SK-N-SH (cell line): ENCODE measurements at regions not wholly inside any gene's neighbourhood (a gene's known extent, or its start where the extent isn't known, plus 50 kb on each side); places are given as distances from the start of the nearest gene placed in this dataset.

Source experiments
- CTCF ChIA-PET: fragments of 300-600, 350-600 bp; formaldehyde crosslinking; extraction: SDS; loops from one replicate; lab custom pipeline; 2021; lab: Yijun Ruan, JAX
- POLR2A ChIA-PET: fragments of 350-600 bp; sonication (Branson Sonifier 250); formaldehyde crosslinking; extraction: SDS; loops from one replicate; lab custom pipeline; 2020; ENCODE audit warnings: antibody characterized with exemption, inconsistent platforms; lab: Yijun Ruan, JAX
- DNase-seq: peaks from one replicate; pipeline ENCODE4 v3.0.0; 2012
- H2AFZ ChIP-seq: fragments of 200-600 bp; sonication (generic); 2 replicates; pipeline ENCODE4 v1.8.1; 2016; ENCODE audit warnings: antibody characterized with exemption, mild to moderate bottlenecking, low read depth
- H3F3A ChIP-seq: fragments of 200-600 bp; sonication (generic); replicated peaks from 2 replicates; pipeline ENCODE3; 2016; ENCODE audit warnings: antibody characterized with exemption, mild to moderate bottlenecking; ENCODE audit not compliant: insufficient read depth
- H3K27ac ChIP-seq, 2 experiments: fragments of 200-500 bp in 1 of 2; fragments of 200-600 bp in 1 of 2; sonication (Bioruptor generic) in 1 of 2; sonication (generic), shearing (Covaris generic) in 1 of 2; 2 replicates each; pipeline versions ENCODE4 v1.5.1 to v1.6.1; 2014 to 2016; ENCODE audit warnings: low read depth in 2 of 2, inconsistent platforms in 1 of 2, low read length in 1 of 2, mild to moderate bottlenecking in 1 of 2, mixed read lengths in 1 of 2
- H3K27me3 ChIP-seq: fragments of 200-600 bp; sonication (generic), shearing (Covaris generic); 2 replicates; pipeline ENCODE4 v1.6.1; 2016; ENCODE audit warnings: mixed run types; ENCODE audit not compliant: insufficient read depth
- H3K36me3 ChIP-seq, 2 experiments: fragments of 200-500 bp in 1 of 2; fragments of 200-600 bp in 1 of 2; sonication (Bioruptor generic) in 1 of 2; sonication (generic) in 1 of 2; replicated peaks in 1 of 2; 2 replicates each; pipeline versions ENCODE3 to v1.5.1; 2014 to 2016; ENCODE audit warnings: low read length in 1 of 2, mild to moderate bottlenecking in 1 of 2; ENCODE audit not compliant: insufficient read depth in 2 of 2, control insufficient read depth in 1 of 2
- H3K4me1 ChIP-seq, 2 experiments: fragments of 200-500 bp in 1 of 2; fragments of 200-600 bp in 1 of 2; sonication (Bioruptor generic) in 1 of 2; sonication (generic), shearing (Covaris generic) in 1 of 2; 2 replicates each; pipeline versions ENCODE4 v1.5.1 to v1.6.1; 2014 to 2016; ENCODE audit warnings: low read depth in 1 of 2, low read length in 1 of 2, mixed run types in 1 of 2; ENCODE audit not compliant: insufficient read depth in 2 of 2, control insufficient read depth in 1 of 2
- H3K4me2 ChIP-seq: fragments of 200-600 bp; sonication (generic), shearing (Covaris generic); 2 replicates; pipeline ENCODE4 v1.6.1; 2017; ENCODE audit warnings: mixed run types
- H3K4me3 ChIP-seq, 2 experiments: fragments of 200-500 bp in 1 of 2; fragments of 200-600 bp in 1 of 2; sonication (Bioruptor generic) in 1 of 2; sonication (generic), shearing (Covaris generic) in 1 of 2; 2 replicates each; pipeline versions ENCODE4 v1.5.1 to v1.8.1; 2014 to 2016; ENCODE audit warnings: low read depth in 2 of 2, inconsistent platforms in 1 of 2, low read length in 1 of 2, mild to moderate bottlenecking in 1 of 2, mixed read lengths in 1 of 2, moderate library complexity in 1 of 2
- H3K79me2 ChIP-seq: fragments of 200-600 bp; sonication (generic); 2 replicates; pipeline ENCODE4 v1.8.1; 2017; ENCODE audit warnings: mild to moderate bottlenecking; ENCODE audit not compliant: insufficient read depth
- H3K9ac ChIP-seq: fragments of 200-600 bp; sonication (generic); 2 replicates; pipeline ENCODE4 v1.6.1; 2017; ENCODE audit warnings: mixed run types
- H3K9me2 ChIP-seq: fragments of 200-600 bp; sonication (generic); 2 replicates; pipeline ENCODE4 v1.6.1; 2017; ENCODE audit warnings: mixed run types
- H3K9me3 ChIP-seq: fragments of 200-600 bp; sonication (generic); 2 replicates; pipeline ENCODE4 v1.6.1; 2017; ENCODE audit warnings: mixed run types, mild to moderate bottlenecking, moderate library complexity
- H4K20me1 ChIP-seq: fragments of 200-600 bp; sonication (generic); 2 replicates; pipeline ENCODE4 v1.6.1; 2017; ENCODE audit warnings: mild to moderate bottlenecking, mixed run types; ENCODE audit not compliant: insufficient read depth
- CHD2 ChIP-seq: fragments of 150-350 bp; IDR thresholded peaks from 2 replicates; pipeline ENCODE4 v1.6.1; 2018; ENCODE audit warnings: low read length; ENCODE audit not compliant: partially characterized antibody
- CTCF ChIP-seq: fragments of 200-600 bp; sonication (generic); IDR thresholded peaks from 2 replicates; pipeline ENCODE4 v1.6.1; 2017; ENCODE audit warnings: antibody characterized with exemption, mild to moderate bottlenecking, moderate library complexity
- EP300 ChIP-seq, 2 experiments: IDR thresholded peaks; 2 replicates each; pipeline versions ENCODE4 v1.4.0 to v1.6.1; 2012; ENCODE audit warnings: borderline replicate concordance in 1 of 2, low read depth in 1 of 2, low read length in 1 of 2
- FOXJ3 ChIP-seq: sonication (generic); formaldehyde crosslinking; IDR thresholded peaks from 2 replicates; pipeline ENCODE4 v1.5.1; 2020; ENCODE audit warnings: mild to moderate bottlenecking, missing genetic modification reagents
- FOXM1 ChIP-seq: IDR thresholded peaks from 2 replicates; pipeline ENCODE4 v1.4.0; 2012; ENCODE audit warnings: low read depth, mild to moderate bottlenecking
- GATA2 ChIP-seq: sonication (generic); formaldehyde crosslinking; IDR thresholded peaks from 2 replicates; pipeline ENCODE4 v1.5.0; 2020; ENCODE audit warnings: mild to moderate bottlenecking, missing genetic modification reagents
- IRF3 ChIP-seq: fragments of 150-350 bp; IDR thresholded peaks from 2 replicates; pipeline ENCODE4 v1.6.1; 2016; ENCODE audit warnings: mild to moderate bottlenecking, low read depth, low read length
- MEF2A ChIP-seq: IDR thresholded peaks from 2 replicates; pipeline ENCODE4 v1.4.0; 2012; ENCODE audit warnings: low read depth, borderline replicate concordance
- NFIC ChIP-seq: IDR thresholded peaks from 2 replicates; pipeline ENCODE4 v1.4.0; 2012; ENCODE audit warnings: borderline replicate concordance
- NRF1 ChIP-seq: IDR thresholded peaks from 2 replicates; pipeline ENCODE4 v1.6.1; 2012; ENCODE audit warnings: low read depth, mild to moderate bottlenecking, low read length
- POLR2AphosphoS5 ChIP-seq: IDR thresholded peaks from 2 replicates; pipeline ENCODE4 v1.6.1; 2012; ENCODE audit warnings: low read depth, low read length
- RCOR1 ChIP-seq: fragments of 150-350 bp; IDR thresholded peaks from 2 replicates; pipeline ENCODE4 v1.6.1; 2017; ENCODE audit warnings: antibody characterized with exemption, low read length
- RFX5 ChIP-seq: IDR thresholded peaks from 2 replicates; pipeline ENCODE4 v1.6.1; 2012; ENCODE audit warnings: mild to moderate bottlenecking, improper control_type of control experiment, low read length
- TCF12 ChIP-seq: IDR thresholded peaks from 2 replicates; pipeline ENCODE4 v1.4.0; 2012
- USF1 ChIP-seq: IDR thresholded peaks from 2 replicates; pipeline ENCODE4 v1.4.0; 2012; ENCODE audit warnings: low read depth, borderline replicate concordance
- WGBS: methylation state at CpG from one replicate; pipeline ENCODE4 v1.1.6; 2017; ENCODE audit warnings: low lambda C conversion rate; 5-methylcytosine and 5-hydroxymethylcytosine counted together

GRCh38 chr10:108230478-108231170 is 1066.1 kb upstream of the SORCS1 start:
- Histone ChIP-seq H3K4me1 (no peaks in the 10 kb centered on the region), H3K79me2 (no peaks in the 10 kb centered on the region), H3K27me3 (no peaks in the 10 kb centered on the region), H2AFZ (no peak overlapping the region), H3K4me2 (no peak overlapping the region), H3K36me3 (no peaks in the 10 kb centered on the region), H3K27ac (no peak overlapping the region), H3K9me3 (no peaks in the 10 kb centered on the region), H3K4me3 (no peak overlapping the region), H3K9ac (no peak overlapping the region), H4K20me1 (no peaks in the 10 kb centered on the region), H3F3A (no peaks in the 10 kb centered on the region), H3K9me2 (no peaks in the 10 kb centered on the region)
- WGBS = 43% methylated on average over 5 of the region's 5 CpGs
- ChIA-PET POLR2A (no interaction called here), CTCF (no interaction called here)
- TF ChIP-seq RFX5 (no peak), MEF2A (no peak), CTCF (no peak), FOXM1 (0 out of 2 replicates have a peak, but pooled peaks have one; percentile 42), FOXJ3 (CRISPR knock-in tag) (no peak), USF1 (no peak), POLR2AphosphoS5 (no peak), NRF1 (no peak), TCF12 (no peak), EP300 (IDR thresholded peaks at IDR 0.05; ENCODE audit: borderline replicate concordance in 1 of 2, low read depth in 1 of 2, low read length in 1 of 2) (0 out of 4 replicates have a peak, but pooled peaks of 1 of the 2 experiments have one; percentile 16), IRF3 (no peak), NFIC (no peak)
- no peak for DNase-seq

GRCh38 chr10:108208732-108209131 is 1044.2 kb upstream of the SORCS1 start:
- no peaks in the 10 kb centered on the region for H3K79me2 ChIP-seq
- no peak overlapping the region for H2AFZ ChIP-seq
- H3K4me3 ChIP-seq = no peak overlapping the region
- H3K4me1 ChIP-seq = no peaks in the 10 kb centered on the region; a peak in 1 of 4 replicates
- no peaks in the 10 kb centered on the region for H3K9me3 ChIP-seq
- CTCF ChIA-PET = no interaction called here
- TF ChIP-seq RCOR1 (peak; percentile 55; the same call in 1 of the 2 replicates), FOXJ3 (CRISPR knock-in tag) (peak; percentile 46; the same call in 1 of the 2 replicates), RFX5 (no peak), GATA2 (peak; percentile 29; the same call in 1 of the 2 replicates), EP300 (IDR thresholded peaks at IDR 0.05; ENCODE audit: borderline replicate concordance in 1 of 2, low read depth in 1 of 2, low read length in 1 of 2) (peak in 1 of 2 experiments; percentile 83; a peak in 2 of 4 replicates), CHD2 (peak; percentile 39)
- H3K36me3 ChIP-seq = no peaks in the 10 kb centered on the region
- H3K27me3 ChIP-seq = no peaks in the 10 kb centered on the region
- H3K27ac ChIP-seq = peak overlapping the region in 1 of 2 experiments; percentile 64; a peak in 1 of 4 replicates
- H3K4me2 ChIP-seq = no peak overlapping the region
- POLR2A ChIA-PET = no interaction called here
- 78% methylated on average over 2 of the region's 2 CpGs for WGBS
- H4K20me1 ChIP-seq = no peaks in the 10 kb centered on the region
- no peaks in the 10 kb centered on the region for H3F3A ChIP-seq
- no peaks in the 10 kb centered on the region for H3K9me2 ChIP-seq
- peak; percentile 2 for DNase-seq
- H3K9ac ChIP-seq = no peak overlapping the region
